ENCODE measurements at regions not wholly inside any gene's neighbourhood (a gene's known extent, or its start where the extent isn't known, plus 50 kb on each side); places are given as distances from the start of the nearest gene placed in this dataset.
"Not testable (repeated sequence)": the region's sequence is repeated elsewhere in the genome, so short reads cannot be mapped to it uniquely, and the experiment has no call there.

GRCh38 chr20:53767206-53767930 lies 173.7 kb upstream of the ZNF217 start:
- no peak for FAIRE-seq
- no peak for TF ChIP-seq CTCF (IDR thresholded peaks at IDR 0.05; ENCODE audit: insufficient read depth, missing control alignments)
- no peak for DNase-seq (ENCODE audit: insufficient read length, low spot score)

- TF ChIP-seq CTCF (IDR thresholded peaks at IDR 0.05; ENCODE audit: insufficient read depth, missing control alignments), result no peak
- DNase-seq (ENCODE audit: insufficient read length, low spot score) (no peak), FAIRE-seq (no peak)
Observed at GRCh38 chr20:53764415-53764800, 170.8 kb upstream of the ZNF217 start.

- no peak for TF ChIP-seq CTCF (IDR thresholded peaks at IDR 0.05; ENCODE audit: insufficient read depth, missing control alignments)
- DNase-seq (ENCODE audit: insufficient read length, low spot score) (no peak), FAIRE-seq (no peak)
Observed at GRCh38 chr20:53763707-53764414, 170.2 kb upstream of the ZNF217 start.

GRCh38 chr20:53762423-53762798 lies 168.8 kb upstream of the ZNF217 start:
- FAIRE-seq; DNase-seq (ENCODE audit: insufficient read length, low spot score): not testable (repeated sequence)

GRCh38 chr20:53760025-53760441 lies 166.4 kb upstream of the ZNF217 start:
- FAIRE-seq (no peak), DNase-seq (ENCODE audit: insufficient read length, low spot score) (no peak)
- TF ChIP-seq CTCF (IDR thresholded peaks at IDR 0.05; ENCODE audit: insufficient read depth, missing control alignments), result no peak

GRCh38 chr20:53757472-53757913 lies 163.9 kb upstream of the ZNF217 start:
- TF ChIP-seq CTCF (IDR thresholded peaks at IDR 0.05; ENCODE audit: insufficient read depth, missing control alignments), result no peak
- FAIRE-seq, result no peak
- no peak for DNase-seq (ENCODE audit: insufficient read length, low spot score)

GRCh38 chr20:53755733-53756531 lies 162.3 kb upstream of the ZNF217 start:
- FAIRE-seq (no peak), DNase-seq (ENCODE audit: insufficient read length, low spot score) (no peak)
- TF ChIP-seq CTCF (IDR thresholded peaks at IDR 0.05; ENCODE audit: insufficient read depth, missing control alignments), result no peak

All from D721Med (cell line).